HS-27A (cell line): ENCODE measurements at regions not wholly inside any gene's neighbourhood (a gene's known extent, or its start where the extent isn't known, plus 50 kb on each side); places are given as distances from the start of the nearest gene placed in this dataset.
"Not testable (repeated sequence)": the region's sequence is repeated elsewhere in the genome, so short reads cannot be mapped to it uniquely, and the experiment has no call there.

ENCODE experiments used
- DNase-seq: peaks from one replicate; pipeline ENCODE4 v3.0.0-alpha.2; 2012; ENCODE audit warnings: low read depth, missing footprints

GRCh38 chr21:16116798-16117197 lies 387.0 kb downstream of the USP25 start:
- DNase-seq: peak; percentile 79

DNA sequence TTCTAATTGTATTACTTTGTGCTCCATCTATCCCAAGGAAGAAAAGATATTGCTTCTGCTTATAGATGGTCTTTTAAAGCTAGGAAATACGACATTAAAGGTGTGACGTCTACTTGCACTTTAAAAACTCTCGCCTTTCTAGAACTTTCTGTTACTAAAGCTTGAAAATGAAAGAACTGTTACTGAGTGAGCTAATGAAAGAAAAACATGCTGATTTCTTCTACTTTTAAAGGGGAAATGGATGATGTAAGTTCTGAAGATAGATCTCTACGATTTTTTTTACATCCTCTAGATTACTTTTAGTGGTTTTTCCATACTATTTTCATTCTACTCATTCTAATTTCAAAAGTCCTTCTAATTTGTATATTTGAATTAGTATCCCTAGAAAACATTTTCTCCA lies 387.5 kb downstream of the USP25 start:
- DNase-seq: no peak

DNA sequence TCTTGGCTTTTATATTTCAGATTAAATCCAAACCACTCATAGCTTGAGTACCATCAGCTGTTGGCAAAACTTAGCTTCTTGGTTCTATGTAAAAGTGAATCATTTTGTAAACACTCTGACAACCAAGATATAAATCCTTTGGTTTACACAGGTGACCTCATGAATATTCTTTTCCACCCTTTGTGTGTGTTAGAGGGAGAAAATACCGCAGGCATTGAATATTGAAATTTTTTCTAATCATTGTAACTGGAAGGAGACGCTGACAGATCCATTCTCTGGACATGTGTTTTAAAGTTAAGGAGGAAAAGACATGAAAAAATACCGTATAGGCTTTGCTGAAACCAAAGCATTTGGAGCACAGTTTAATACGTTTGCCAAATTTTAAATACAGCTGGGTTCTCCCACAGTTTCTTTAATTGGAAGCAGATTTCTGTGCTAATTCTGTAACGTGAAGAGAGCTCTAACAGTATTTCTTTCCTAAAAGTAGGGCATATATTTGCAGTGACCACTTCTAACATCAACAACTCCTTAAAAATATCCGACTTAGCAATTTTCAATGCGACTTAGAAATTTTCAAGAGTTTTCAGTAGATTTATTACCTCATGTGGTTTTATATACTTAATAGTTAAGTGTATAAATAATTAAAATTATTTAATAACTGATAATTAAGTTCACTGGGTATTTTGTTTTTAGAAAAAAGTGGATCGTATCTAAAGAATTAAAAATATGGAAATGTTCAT lies 388.2 kb downstream of the USP25 start:
- DNase-seq: peak; percentile 86

DNA sequence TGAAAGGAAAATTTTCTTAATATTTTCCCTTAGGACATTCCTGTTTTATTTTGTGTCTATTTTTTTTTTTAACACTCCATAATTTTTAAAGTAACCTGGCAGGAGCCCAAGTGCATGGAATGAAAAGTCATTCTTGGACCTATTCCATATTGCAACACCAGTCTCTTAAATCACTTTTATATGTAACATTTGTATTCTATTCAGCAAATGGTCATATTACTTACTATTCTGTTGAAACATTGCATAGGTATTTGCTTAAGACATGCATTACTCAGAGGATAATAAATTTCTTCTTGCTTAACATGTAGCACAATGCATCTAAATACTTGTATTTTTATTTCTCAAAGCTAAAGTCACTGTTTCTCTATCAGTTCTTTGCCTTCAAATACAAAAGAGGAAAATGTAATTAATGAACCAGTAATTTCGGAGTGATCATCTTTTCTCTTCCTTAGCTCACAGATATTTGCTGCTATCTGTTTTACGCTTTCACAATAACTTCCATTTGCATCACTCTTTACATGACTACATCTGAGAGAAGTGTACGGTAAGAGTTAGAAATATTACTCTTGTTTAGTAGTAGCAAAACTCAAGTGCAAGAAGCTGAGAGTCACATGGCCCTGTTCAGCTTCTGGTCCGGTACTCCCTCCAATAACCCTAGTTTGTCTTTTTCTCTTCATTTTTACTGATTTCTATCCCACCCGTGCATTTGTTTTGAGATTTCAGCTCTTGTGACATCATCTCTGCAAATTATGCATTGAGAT lies 394.8 kb downstream of the USP25 start:
- peak; percentile 96 for DNase-seq

GRCh38 chr21:16125274-16125673 lies 395.5 kb downstream of the USP25 start:
- DNase-seq: no peak

- not testable (repeated sequence) for DNase-seq
Measured at GRCh38 chr21:16132453-16132852, 402.7 kb downstream of the USP25 start.

GRCh38 chr21:16133248-16133647 lies 403.5 kb downstream of the USP25 start:
- no peak for DNase-seq

DNA sequence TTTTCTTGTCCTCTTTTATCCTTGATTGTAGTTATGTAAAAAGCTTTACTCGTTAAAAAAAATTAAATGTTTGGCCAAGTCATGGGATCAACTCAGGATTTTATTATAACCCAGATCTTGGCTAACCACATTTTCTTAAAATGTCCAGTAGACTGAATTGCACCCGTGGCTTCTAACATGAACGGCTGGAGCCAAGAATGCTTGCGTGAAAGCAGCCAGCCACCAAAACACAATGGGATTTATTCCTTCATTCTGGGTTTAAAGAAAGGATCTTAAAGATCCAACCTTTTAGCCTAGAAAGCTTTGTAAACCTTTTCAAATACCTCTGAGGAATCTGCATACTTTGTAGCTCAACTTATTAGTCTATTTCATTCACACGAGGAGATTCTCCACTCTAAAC lies 404.4 kb downstream of the USP25 start:
- DNase-seq: no peak

- DNase-seq: no peak
Measured at GRCh38 chr21:16137106-16137505, 407.3 kb downstream of the USP25 start.

GRCh38 chr21:16145052-16145451 lies 415.3 kb downstream of the USP25 start:
- no peak for DNase-seq

DNA sequence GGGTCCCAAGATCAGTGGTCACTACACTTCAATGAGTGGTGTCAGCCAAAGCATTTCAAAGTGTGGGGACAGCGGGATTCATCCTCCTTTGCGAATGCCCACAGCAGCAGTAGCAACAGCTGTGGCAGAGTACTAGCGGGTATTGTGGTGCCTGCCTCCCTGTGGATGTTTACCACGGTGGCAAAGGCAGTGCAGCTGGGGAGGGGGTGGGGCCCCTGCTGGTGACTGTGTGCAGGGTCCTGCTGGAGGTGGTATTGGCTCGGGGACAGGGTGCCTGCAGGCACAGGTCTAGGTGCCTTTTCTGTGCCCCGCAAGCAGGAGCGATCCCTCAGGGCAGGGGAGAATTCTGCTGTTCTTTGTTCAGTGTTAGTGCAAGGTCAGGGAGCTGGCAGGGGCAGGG lies 415.7 kb downstream of the USP25 start:
- no peak for DNase-seq

DNA sequence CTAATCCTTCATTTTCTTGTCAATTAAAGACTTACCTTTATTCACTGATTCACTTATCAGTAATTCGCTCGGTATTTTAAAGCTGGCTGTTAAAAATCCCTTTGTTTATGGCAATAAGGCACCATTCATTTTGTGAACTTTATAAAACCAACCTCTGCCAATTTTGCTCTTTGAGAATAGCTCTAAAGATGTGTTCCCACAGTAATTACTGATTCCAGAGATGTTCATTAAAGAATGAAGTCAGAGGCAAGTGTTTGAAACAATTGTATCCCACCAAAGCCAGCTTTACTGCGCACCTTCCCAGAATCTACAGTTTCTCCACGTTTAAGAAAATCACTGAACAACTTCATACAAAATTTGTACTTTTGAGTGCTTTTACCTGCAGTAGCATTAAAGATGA lies 424.5 kb downstream of the USP25 start:
- no peak for DNase-seq

- no peak for DNase-seq
Measured at GRCh38 chr21:16154951-16155635, 425.3 kb downstream of the USP25 start.

GRCh38 chr21:16156841-16157489 lies 427.2 kb downstream of the USP25 start:
- DNase-seq: no peak

GRCh38 chr21:16159213-16159970 lies 429.6 kb downstream of the USP25 start:
- DNase-seq: no peak

- DNase-seq: no peak
Measured at GRCh38 chr21:16159971-16160350, 430.2 kb downstream of the USP25 start.

DNA sequence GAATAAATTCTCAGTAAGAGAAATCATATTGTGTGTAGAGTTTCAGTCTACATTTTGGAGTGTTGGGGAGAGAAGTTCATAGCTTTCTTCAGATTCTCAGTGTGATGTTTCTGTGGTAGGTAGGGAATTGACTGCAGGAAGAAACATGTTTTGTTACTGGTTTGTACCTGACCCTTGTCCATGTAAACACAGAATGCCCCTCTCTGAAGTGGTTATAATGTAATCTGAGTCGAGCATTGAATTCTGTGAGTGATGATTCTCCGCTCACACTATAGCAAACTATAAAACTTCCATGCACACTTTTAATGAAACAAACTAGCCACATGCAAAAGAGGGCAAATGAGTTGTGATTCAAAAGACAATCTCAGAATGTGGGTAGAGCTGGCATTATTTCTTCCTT lies 433.2 kb downstream of the USP25 start:
- DNase-seq: no peak

DNA sequence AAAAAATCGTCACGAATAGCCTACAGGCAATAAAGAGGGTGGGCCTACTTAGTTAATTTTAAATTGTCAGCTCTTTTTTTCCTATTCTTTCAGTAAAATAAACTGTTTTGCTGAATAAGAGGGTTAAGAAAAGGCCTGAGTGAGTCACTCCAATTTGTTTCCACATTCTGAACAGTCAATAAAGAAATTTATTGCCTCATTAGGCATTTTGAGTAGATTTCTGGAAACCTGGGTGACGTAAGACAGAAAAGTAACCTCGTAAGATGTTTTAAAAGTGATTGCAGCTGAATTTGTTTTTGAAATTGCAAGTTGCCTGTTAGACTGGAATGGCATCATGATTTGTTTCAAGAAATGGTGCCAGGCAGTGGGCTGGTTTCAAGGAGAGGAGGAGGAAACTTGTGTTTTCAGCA lies 439.3 kb downstream of the USP25 start:
- DNase-seq: no peak

GRCh38 chr21:16169779-16170178 lies 440.0 kb downstream of the USP25 start:
- DNase-seq: no peak

DNA sequence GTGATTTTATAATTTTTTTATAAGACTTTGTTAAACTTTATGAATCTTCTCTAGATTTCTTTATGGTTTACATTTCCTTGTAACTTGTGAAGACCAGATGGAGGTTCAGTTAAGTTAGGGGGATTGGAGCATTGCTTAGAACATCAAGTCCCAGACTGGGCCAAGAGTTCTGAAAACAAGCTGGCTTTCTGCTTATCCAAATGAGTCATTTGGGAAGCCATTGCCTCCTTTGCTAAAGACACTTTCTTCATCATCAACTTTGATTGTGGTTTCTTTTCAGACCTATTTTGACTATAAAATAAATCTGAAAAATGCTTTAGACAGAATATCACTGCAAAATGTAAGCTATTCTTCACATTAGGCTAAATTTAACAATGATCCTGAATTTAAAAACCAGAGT lies 446.8 kb downstream of the USP25 start:
- no peak for DNase-seq

DNA sequence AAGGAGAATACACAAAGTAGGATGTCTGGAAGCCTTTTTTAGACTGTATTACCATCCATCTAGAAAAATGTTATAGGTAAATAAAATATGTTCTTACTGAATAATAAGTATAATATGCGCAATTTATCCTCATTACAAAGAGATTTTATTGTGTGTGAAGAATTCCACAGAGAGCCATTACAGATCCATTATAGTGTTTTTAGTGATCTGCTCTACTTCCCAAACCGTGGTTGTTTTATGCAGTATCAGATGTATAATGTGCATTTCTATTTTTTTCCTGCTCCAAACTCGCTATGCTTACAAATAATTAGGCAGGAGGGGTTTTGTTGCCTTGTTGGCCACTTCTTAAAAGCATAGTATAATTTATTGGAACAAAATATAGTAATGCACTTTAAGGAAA lies 447.8 kb downstream of the USP25 start:
- no peak for DNase-seq

DNA sequence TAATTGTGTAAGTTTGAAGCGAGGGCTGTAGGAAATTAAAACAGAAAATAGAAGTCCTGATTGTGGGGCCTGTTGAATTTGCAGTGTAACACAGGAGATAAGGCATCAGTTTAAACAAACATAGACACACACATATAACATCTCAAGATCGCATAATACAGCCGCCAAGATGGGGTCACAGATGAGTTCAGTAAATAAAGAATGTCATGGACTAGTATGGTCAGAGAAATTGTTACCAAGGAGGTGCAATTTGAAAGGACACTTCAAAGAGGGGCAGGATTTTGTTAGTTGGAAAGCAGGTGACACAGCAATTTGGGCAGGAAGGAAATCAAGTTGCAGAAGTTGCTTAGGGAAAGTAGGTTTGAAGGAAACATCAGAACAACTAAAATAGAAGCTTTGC lies 450.0 kb downstream of the USP25 start:
- DNase-seq: no peak
